ENCODE measurements at regions not wholly inside any gene's neighbourhood (a gene's known extent, or its start where the extent isn't known, plus 50 kb on each side); places are given as distances from the start of the nearest gene placed in this dataset.
"Not testable (repeated sequence)": the region's sequence is repeated elsewhere in the genome, so short reads cannot be mapped to it uniquely, and the experiment has no call there.

GRCh38 chr7:79952399-79952798 is 182.2 kb upstream of the GNAI1 start:
- no peak for DNase-seq

GRCh38 chr7:79951415-79951814 is 183.2 kb upstream of the GNAI1 start:
- no peak for DNase-seq

- DNase-seq = no peak
Observed at GRCh38 chr7:79949778-79950177, 184.9 kb upstream of the GNAI1 start.

- DNase-seq = no peak
Observed at GRCh38 chr7:79936281-79936983, 198.2 kb upstream of the GNAI1 start.

GRCh38 chr7:79934727-79935126 is 199.9 kb upstream of the GNAI1 start:
- DNase-seq = no peak

GRCh38 chr7:79933144-79933543 is 201.5 kb upstream of the GNAI1 start:
- no peak for DNase-seq

GRCh38 chr7:79930604-79931003 is 204.0 kb upstream of the GNAI1 start:
- DNase-seq = no peak

GRCh38 chr7:79927116-79927515 is 207.5 kb upstream of the GNAI1 start:
- no peak for DNase-seq

- DNase-seq = no peak
Observed at GRCh38 chr7:79923953-79924352, 210.7 kb upstream of the GNAI1 start.

- DNase-seq = no peak
Observed at GRCh38 chr7:79922894-79923293, 211.7 kb upstream of the GNAI1 start.

GRCh38 chr7:79921976-79922375 is 212.7 kb upstream of the GNAI1 start:
- DNase-seq = no peak

GRCh38 chr7:79918632-79919031 is 216.0 kb upstream of the GNAI1 start:
- DNase-seq = not testable (repeated sequence)

GRCh38 chr7:79915346-79915745 is 219.3 kb upstream of the GNAI1 start:
- DNase-seq = not testable (repeated sequence)

GRCh38 chr7:79912213-79912633 is 222.4 kb upstream of the GNAI1 start:
- DNase-seq = no peak

GRCh38 chr7:79911420-79911819 is 223.2 kb upstream of the GNAI1 start:
- no peak for DNase-seq

GRCh38 chr7:79909176-79909575 is 225.5 kb upstream of the GNAI1 start:
- peak in 1 of 2 donors; percentile 1 for DNase-seq

GRCh38 chr7:79897166-79897565 is 237.5 kb upstream of the GNAI1 start:
- DNase-seq = no peak

GRCh38 chr7:79893991-79894390 is 240.6 kb upstream of the GNAI1 start:
- no peak for DNase-seq

GRCh38 chr7:79882922-79883321 is 251.7 kb upstream of the GNAI1 start:
- DNase-seq = no peak

GRCh38 chr7:79880312-79880711 is 254.3 kb upstream of the GNAI1 start:
- DNase-seq = no peak

GRCh38 chr7:79877874-79878465 is 256.7 kb upstream of the GNAI1 start:
- DNase-seq = no peak

- no peak for DNase-seq
Observed at GRCh38 chr7:79876848-79877252, 257.8 kb upstream of the GNAI1 start.

- no peak for DNase-seq
Observed at GRCh38 chr7:79874797-79875196, 259.8 kb upstream of the GNAI1 start.

GRCh38 chr7:79872176-79872575 is 262.5 kb upstream of the GNAI1 start:
- no peak for DNase-seq

GRCh38 chr7:79868010-79868409 is 266.6 kb upstream of the GNAI1 start:
- no peak for DNase-seq

All from CD4-positive, alpha-beta T cell treated with Interleukin-4 for 1 hour (primary cell).